HEK293 (cell line): ENCODE measurements at regions not wholly inside any gene's neighbourhood (a gene's known extent, or its start where the extent isn't known, plus 50 kb on each side); places are given as distances from the start of the nearest gene placed in this dataset.

Experiments
- CTCF ChIP-seq: fragments of 450-650 bp; formaldehyde crosslinking; IDR thresholded peaks from 2 replicates; pipeline ENCODE4 v1.5.1; 2016; ENCODE audit warnings: missing biosample characterization, missing genetic modification characterization
- REST ChIP-seq: fragments of 450-650 bp; formaldehyde crosslinking; IDR thresholded peaks from 2 replicates; pipeline ENCODE4 v1.5.1; 2016; ENCODE audit warnings: missing biosample characterization, missing genetic modification characterization
- ZNF10 ChIP-seq: fragments of 450-650 bp; formaldehyde crosslinking; IDR thresholded peaks from 2 replicates; pipeline ENCODE4 v1.5.1; 2017; ENCODE audit warnings: missing biosample characterization, missing genetic modification characterization

- no peak for TF ChIP-seq CTCF (tag by site-specific recombination)
- no peak for TF ChIP-seq REST (tag by site-specific recombination)
- TF ChIP-seq ZNF10 (tag by site-specific recombination), result no peak
Observed at GRCh38 chr22:27381552-27381951, 420.0 kb downstream of the MN1 start.
